ENCODE measurements at regions not wholly inside any gene's neighbourhood (a gene's known extent, or its start where the extent isn't known, plus 50 kb on each side); places are given as distances from the start of the nearest gene placed in this dataset.

GRCh38 chr12:124426594-124427555, 132.0 kb downstream of the RFLNA start:
- 79 to 85% methylated on average over 42 of the region's 42 CpGs for WGBS, 2 donors
- no peak for ATAC-seq

GRCh38 chr12:124425667-124426066, 130.8 kb downstream of the RFLNA start:
- no peak overlapping the region for H3K27ac ChIP-seq
- intact Hi-C loops (cut with DNase I), result loop anchor here in 2 of 10 donors (5.0 to 10.0 kb wide), 2 partner anchors 139 to 748 kb away; partner anchors contain the start of gene NCOR2 (in 1 of the 2)
- ATAC-seq (no peak), DNase-seq (peak in 1 of 2 donors; percentile 2)
- 91 to 96% methylated on average over 6 of the region's 6 CpGs for WGBS, 2 donors
- H3K36me3 ChIP-seq, result peaks cover 0 to 88% (median 29%) of the 10 kb centered on the region in 9 donors
- H3K4me1 ChIP-seq, result peaks cover 46 to 85% (median 68%) of the 10 kb centered on the region in 9 donors
- H3K9me3 ChIP-seq, result no peaks in the 10 kb centered on the region
- no peak overlapping the region for H3K4me3 ChIP-seq
- no peak for TF ChIP-seq CTCF (IDR thresholded peaks at IDR 0.05)
- H3K27me3 ChIP-seq, result no peaks in the 10 kb centered on the region

More at GRCh38 chr12:124426594-124427555, 132.0 kb downstream of the RFLNA start:
- H3K4me1 ChIP-seq, result peaks cover 37 to 73% (median 59%) of the 10 kb centered on the region in 9 donors
- H3K27me3 ChIP-seq, result no peaks in the 10 kb centered on the region
- H3K9me3 ChIP-seq, result no peaks in the 10 kb centered on the region
- DNase-seq, result no peak
- no peak for TF ChIP-seq CTCF (IDR thresholded peaks at IDR 0.05)
- intact Hi-C loops (cut with DNase I), result loop anchor here in 2 of 10 donors (5.0 to 10.0 kb wide), 2 partner anchors 138 to 750 kb away; partner anchors contain the start of gene NCOR2 (in 1 of the 2)
- H3K27ac ChIP-seq, result peak overlapping the region in 9 of 10 donors; percentile 50 to 85 (median 72)
- peaks cover 0 to 79% (median 32%) of the 10 kb centered on the region in 9 donors for H3K36me3 ChIP-seq
- H3K4me3 ChIP-seq, result no peak overlapping the region

GRCh38 chr12:124424516-124424905, 129.6 kb downstream of the RFLNA start:
- H3K9me3 ChIP-seq, result no peaks in the 10 kb centered on the region
- H3K4me1 ChIP-seq, result peaks cover 49 to 83% (median 73%) of the 10 kb centered on the region in 9 donors
- DNase-seq (peak in 1 of 2 donors; percentile 15), ATAC-seq (no peak)
- no peak for TF ChIP-seq CTCF (IDR thresholded peaks at IDR 0.05)
- peak overlapping the region in 7 of 10 donors; percentile 6 to 97 (median 90) for H3K27ac ChIP-seq
- H3K4me3 ChIP-seq, result no peak overlapping the region
- peaks cover 0 to 88% (median 29%) of the 10 kb centered on the region in 9 donors for H3K36me3 ChIP-seq
- no peaks in the 10 kb centered on the region for H3K27me3 ChIP-seq
- 91 to 95% methylated on average over 10 of the region's 10 CpGs for WGBS, 2 donors
- intact Hi-C loops (cut with DNase I), result loop anchor here in 4 of 10 donors (5.0 to 10.0 kb wide), 3 partner anchors 37 to 140 kb away; partner anchors contain the start of gene NCOR2 (in 1 of the 4)

GRCh38 chr12:124423761-124424515, 129.0 kb downstream of the RFLNA start:
- Histone ChIP-seq H3K9me3 (no peaks in the 10 kb centered on the region), H3K27me3 (no peaks in the 10 kb centered on the region), H3K4me1 (peaks cover 44 to 80% (median 68%) of the 10 kb centered on the region in 9 donors), H3K4me3 (peak overlapping the region in 5 of 10 donors; percentile 5 to 21 (median 20)), H3K27ac (peak overlapping the region; percentile 88 to 97 (median 92)), H3K36me3 (peaks cover 0 to 88% (median 34%) of the 10 kb centered on the region in 9 donors)
- intact Hi-C loops (cut with DNase I), result loop anchor here in 5 of 10 donors (2.0 to 10.0 kb wide), 6 partner anchors 19 to 141 kb away; partner anchors contain the start of gene NCOR2 (in 1 of the 5)
- 74 to 78% methylated on average over 26 of the region's 26 CpGs for WGBS, 2 donors
- no peak for TF ChIP-seq CTCF (IDR thresholded peaks at IDR 0.05)
- no peak for ATAC-seq
- peak in 1 of 2 donors; percentile 23 for DNase-seq

Data from heart right ventricle (tissue), 16 donors.